Left kidney (tissue), 1 donor: ENCODE measurements at regions not wholly inside any gene's neighbourhood (a gene's known extent, or its start where the extent isn't known, plus 50 kb on each side); places are given as distances from the start of the nearest gene placed in this dataset.

Experiments
- DNase-seq: peaks from one replicate; pipeline ENCODE4 v3.0.0-alpha.2; 2013

DNA sequence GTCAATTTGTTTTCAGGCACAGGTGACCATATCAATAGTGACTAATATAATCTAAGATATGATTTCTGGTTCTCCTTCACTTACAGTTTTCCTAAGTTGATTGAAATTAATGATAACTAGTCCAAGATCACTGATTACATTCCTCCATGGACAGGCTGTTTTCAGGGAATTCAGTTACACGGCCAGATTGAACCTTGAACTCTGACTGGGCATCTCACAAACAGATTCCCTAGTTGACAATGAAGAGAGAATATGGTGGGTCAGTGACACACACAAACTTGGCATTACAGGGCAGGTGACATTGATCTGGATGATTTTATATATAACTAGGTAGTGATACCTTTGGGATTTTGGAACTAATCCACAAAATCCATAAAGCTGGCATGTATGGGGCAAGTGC, 110.2 kb upstream of the EGR2 start:
- DNase-seq: no peak

DNA sequence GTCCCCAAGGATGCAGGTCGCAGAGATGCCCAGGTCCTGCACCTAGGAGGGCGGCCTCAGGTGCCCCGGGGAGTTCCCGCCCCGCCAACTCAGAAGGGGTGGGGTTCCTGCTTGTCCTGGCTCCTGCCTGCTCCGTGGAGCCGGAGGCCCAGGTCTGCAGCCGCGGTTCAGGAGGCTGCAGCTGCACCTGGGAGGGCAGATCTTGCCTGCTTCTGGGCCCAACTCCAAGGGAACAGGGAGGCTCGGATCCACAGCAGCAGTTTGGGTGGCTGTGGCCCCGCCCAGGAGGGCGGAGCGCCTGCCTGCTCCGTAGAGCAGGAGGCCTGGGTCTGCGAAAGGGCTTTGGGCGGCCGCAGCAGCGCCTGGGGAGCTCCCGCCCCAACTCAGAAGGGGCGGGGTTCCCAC, 108.2 kb upstream of the EGR2 start:
- DNase-seq: no peak

DNA sequence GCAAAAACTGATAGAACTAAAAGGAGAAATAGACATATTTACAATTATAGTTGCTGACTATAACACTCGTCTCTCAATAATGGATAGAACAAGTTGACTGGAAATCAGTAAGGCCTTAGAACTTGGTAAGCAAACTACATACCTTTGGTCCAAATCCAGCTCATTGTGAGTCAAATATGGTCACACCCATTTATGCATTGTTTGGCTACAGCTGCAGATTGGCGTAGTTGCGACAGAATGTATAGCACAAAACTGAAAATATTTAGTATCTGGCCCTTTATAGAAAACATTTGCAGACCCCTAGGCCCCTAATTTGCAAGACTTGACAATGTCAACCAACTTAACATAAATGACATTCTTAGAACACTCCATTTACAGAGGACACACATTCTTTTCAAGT, 103.6 kb upstream of the EGR2 start:
- no peak for DNase-seq

DNA sequence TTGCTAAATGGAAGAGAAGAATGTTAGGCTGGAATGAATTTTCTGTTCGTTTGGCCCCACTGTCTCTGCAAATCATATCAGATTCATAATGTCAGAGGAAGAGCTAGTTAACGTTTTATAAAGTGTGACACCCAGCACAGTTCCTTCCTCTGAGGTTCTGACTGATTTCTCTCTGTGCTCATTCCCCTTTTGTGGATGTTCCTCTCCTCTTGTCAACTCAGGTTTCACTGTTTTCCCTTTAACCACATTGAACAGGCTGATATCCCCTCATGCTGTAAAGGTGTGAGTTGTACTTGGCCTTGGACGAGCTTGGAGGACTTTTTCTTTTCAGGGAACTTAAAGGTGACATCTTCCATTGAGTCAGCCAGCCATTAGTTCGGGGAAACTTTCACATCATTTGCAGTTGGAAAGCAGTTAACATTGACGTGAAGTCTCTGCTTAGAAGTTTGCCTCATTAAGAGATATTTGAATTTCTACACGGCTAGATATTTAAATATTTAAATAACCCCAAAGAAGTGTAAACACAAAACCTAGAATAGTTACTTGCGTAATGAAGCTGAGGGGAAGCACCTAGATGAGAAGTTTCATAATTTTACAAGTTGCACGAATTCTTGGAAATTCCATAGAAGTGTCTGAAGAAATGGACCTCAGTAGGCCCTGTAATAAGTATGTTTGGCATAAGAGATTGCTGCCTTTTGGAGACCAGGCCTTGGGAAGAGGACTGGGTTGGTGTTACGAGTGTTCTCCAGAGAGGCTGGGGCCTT, 101.5 kb upstream of the EGR2 start:
- no peak for DNase-seq

DNA sequence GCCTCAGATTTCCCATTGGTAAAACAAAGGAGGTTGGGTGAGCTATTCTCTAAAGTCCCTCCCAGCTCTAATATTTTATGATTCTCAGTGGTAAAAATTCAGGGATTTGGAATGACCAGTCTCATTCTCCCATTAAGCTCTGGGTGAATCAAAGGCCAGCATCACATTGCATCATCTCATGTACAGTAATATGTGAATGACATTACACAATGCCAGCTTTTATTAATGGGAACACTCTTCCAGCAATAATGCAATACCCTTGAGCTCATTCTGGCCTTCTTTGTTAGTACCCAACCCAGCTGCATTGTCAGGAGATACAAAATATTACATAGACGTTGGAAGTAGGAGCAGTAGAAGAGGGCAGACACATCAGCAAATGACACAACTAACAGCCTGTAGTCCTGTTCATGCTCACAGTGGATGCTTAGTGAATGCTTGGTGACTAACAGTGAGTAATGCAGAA, 100.0 kb upstream of the EGR2 start:
- no peak for DNase-seq

DNA sequence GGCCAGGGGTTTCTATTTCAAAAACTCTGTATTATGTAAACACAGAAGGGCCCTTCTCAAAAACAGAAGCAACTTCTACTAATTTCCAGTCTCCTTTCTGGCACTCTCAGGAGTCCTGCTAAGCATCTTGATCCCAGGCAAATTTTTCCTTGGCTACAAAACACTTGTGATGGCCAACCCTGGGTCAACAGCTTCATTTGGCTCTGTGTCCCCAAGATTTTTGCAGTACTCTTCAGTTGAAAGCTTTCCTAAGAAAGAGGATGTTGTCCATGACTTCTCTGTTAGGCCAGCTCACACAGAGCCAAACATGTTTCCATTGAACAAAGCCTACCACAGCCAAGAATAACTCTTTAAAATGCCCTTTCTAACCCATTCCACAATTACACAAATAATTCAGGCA, 99.0 kb upstream of the EGR2 start:
- DNase-seq: no peak

DNA sequence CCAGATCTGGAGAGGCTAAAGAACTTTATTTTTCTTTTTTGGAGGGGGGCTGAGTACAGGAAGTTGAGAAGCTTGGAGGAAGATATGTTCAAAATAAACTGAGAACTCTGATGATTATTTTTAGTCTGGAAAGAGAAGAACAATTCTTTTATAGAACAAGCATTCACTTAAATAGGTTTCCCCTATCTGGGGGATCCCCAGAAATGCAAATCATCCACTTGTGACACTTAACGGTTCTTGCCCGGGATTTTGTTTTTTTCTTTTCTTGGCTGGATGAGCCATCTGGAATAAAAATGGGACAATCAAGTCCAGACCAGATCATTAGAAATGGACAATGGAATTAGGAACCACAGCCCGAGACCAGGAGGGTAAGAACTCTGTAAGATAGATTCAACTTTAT, 95.9 kb upstream of the EGR2 start:
- DNase-seq: no peak

DNA sequence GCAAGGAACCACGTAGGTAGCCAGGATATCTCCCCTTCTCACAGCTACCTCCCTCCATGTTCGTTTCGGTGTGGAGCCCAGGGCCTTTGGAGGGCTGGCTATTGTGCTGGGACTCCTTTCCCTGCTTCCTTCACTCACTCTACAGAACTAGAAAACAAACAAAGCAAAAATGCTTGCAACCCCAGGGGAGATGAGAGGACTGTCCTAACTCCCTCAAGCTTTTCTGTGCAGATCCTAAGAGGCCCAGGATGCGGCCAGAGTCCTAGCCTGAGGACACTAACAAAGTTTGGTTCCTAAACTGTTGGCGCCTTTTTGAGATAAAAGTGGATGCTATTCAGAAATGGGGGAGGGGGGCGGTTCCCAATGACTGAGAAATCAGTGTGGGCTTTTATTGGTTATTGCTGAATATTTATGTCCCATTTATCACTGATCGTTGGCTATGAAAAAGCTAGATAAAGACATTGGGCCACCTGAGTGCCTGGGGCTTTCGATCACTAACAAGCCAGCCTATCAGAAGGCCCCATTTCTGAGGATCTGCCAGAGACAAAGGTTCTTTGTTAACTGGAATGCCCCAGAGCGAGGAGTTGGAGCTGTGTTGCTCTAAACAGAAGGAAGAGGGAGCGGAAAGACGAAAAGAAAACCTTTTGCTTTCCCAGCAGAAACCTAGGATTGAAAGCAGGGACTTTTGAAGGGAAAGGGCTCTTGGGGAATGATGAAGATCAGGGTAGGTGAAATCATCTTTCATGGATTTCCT, 95.2 kb upstream of the EGR2 start:
- no peak for DNase-seq

DNA sequence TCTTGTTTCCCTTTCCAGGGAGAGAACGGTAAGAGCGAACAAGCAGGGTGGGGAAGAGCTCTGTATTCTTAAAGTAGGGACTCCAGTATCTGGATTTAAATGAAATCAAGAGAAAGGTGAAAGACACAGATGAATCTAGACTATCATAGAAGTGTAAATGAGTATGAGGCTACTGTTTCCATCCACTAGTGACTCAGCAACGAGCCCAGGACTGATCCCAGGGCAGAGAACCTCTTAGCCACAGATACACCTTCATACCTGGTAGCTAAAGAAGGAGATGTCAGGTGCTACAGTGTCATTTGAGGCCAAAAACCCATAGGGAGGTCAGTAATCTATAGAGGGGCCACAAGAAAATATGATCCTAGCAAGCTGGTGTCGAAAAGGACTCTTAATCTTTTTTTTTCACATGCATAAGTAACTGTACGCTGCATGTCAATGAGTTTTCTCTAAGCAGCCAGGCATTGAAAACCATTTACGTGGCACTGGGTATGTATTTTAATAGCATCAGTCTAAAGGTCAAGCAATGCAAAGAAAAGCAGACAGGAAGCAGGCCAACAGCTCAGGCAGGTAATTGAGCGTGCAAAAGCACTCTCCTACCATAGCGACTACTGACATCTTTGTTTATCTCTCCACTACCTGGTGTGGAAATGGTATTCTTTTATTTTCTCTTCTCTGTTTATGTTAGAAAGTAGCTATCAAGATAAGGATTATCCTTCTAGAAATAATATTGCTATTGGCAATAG, 91.5 kb upstream of the EGR2 start:
- DNase-seq: no peak

DNA sequence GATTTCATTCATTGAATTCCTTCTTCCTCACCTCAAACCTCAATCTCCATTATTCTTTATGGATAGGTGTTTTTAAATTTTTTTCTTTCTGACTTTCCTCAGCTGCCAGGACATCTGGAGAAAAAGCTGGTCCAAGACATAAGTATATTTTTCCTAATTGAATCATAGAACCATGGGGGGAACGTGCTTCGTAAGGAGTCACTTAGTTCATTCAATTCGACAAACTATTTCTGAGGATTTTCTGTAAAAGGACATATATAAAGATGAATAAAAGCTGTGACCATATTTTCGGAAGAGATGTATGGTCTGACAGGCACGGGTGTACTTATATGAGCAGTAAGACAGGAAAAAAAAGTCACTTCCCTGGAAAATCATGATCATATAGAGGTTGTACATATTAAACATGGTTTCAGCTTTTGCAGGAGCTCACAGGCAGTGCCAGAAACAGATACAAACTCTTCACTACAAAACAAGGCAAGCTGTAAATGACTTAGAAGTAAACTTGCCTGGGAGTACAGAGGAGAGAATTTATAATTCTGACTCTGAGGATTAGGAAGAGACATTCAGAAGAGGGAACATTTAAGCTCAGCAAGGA, 88.2 kb upstream of the EGR2 start:
- DNase-seq: no peak

DNA sequence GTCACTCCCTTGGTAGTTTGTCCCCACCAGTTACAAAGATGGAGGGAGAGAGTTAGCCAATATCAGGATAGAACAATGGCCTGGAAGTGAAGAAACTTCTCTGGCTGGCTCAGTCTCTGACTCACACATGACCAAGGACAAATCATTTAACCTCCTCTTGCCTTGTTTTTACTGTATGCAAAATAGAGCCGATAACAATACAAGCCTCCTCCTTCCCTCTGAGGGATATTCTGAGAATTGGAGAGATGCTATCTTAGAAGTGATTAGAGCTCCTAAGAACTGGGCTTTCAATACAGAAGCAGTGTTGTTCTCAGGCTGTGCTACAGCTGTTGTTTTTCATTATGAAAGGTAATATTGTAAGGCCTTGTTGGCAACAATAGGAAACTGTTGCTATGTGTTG, 87.7 kb upstream of the EGR2 start:
- DNase-seq: no peak

DNA sequence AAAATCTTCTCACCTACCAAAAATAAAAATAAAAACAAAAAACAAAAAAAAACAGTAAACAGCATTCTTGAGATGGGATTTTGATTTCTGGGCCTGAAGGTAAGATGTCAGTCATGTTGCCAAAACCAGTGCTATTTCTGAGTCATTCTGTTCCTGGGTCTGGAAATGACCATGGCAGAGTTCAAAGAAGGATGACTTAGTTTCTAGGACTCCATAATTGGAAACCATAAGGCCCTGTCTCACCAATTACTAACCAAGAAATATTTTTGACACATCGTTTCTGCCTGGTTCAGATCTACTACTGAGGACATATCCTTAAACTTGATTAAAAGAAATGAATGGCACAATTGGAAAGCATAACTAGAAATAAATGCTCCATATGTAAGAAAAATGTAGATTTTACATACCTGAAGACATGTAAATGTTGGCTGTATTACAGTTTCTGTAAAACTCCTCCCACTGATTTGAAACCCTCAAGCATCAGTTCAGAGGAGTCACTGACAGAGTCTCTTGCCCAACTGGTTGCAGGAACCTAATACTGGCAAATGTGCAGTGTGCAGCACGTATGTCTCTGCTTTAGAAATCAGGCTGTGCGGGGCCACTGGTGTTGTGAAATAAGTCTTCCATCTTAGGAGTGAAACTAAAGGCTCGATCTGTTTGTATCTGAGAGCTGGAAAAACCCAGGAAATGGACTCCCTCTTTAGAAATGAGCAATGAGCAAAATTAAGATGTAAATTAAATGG, 84.8 kb upstream of the EGR2 start:
- DNase-seq: no peak

DNA sequence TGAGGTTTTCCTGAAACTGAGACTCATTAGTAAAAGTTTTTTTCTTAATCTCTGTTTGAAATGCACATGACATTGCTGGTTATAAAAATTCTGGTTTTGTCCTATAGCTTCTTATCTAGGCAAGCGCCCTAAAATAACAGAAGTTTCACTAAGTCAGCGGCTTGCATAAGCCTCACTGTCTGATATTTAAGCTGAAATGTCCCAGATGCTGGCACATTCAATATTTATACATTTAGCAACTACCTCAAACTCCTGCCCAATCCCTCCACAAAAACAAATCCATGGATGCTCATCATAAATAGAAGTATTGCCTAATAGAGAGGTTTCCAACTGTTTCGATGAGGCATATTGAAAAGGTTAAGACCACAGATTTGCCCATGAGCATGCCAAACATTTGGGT, 83.1 kb upstream of the EGR2 start:
- DNase-seq: peak; percentile 14

DNA sequence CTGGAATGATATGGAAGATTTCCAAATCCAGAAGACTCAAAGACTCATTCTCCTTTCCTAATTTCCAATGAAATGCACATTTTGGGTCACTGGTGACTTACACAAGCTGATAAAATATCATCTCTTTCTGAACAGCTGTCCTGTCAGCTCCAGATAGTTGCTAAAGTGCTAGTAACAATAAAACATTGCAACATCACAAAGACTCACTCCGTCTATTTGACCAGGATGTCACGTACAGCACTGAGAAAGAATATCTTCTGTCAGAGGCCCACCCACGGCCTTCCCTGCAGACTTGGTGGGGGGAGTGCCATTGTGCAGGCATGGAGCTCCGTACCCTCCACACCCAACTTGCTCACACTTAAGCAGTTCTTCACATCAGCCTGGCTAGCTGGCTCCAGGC, 78.9 kb upstream of the EGR2 start:
- DNase-seq: no peak

DNA sequence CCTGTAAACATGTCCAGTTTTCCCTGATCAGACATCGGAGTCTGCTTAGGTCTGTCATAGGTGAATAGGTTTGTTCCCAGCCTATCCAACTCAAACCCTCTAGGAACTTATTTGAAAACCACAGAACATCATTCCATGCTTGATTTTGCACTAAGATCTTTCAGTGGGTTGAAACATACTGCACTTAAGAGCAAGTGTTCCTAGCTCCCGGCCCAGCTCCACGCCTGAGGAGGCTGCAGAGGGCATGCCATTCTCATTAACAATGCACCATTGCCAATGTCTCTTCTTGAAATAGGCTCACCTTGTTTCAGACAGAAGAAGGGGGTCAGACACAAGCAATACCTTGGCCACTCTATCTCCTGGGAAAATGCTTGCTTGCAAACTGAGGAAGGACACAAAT, 78.0 kb upstream of the EGR2 start:
- no peak for DNase-seq

DNA sequence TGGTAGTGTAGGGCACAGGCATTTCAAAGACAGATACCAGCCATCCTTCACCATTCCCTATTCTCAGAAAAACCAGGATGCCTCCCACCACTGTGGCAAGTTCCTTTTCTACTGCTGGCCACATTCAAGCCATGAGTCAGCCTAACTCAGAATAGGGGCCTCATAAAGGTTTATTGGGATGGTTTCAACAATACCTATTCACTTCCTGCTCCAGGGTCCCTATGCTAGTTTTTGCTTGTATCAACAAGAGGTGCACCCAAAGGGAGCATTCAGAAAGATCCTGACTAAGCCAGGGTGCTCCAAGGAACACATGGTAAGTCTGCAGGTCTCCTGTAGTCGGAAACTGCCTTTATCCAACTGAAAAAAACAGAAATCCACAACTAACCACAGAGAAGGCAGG, 76.9 kb upstream of the EGR2 start:
- no peak for DNase-seq

DNA sequence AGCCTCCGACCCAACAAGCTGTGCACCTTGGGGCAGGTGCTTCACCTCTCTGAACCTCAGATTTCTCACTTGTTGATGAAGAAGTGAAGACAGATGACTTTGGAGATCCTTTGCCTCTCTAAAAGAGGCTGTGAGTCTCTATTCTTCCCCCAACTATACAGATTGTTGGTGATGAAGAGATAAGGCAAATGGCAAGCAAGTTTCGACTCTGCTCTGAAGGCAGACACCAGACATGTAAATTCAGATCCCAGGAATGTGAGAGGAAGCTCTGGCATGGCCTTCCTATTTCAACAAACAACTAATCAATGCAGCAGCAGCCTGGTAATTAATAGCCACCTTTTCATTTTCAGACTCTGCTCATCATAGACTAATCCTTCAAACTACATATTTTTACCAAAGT, 74.2 kb upstream of the EGR2 start:
- DNase-seq: no peak

DNA sequence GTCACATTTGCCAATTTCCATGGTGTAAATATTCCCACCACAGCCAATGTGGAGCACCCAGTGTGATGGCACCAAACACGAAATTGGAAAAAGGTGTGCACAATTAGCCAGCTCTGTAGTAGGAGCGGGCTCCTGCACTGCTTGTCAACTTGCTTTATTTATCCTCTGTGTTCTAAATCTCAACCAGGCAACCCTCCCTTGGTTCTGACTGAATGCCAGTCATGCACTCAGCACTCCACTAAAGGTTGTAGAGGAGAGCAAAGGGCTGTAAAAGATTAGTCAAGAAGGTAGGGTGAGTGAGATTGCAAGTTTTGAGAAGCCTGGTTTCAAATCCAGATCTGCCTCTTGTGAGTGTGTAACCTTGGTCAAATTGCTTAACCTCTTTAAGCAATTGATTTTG, 71.5 kb upstream of the EGR2 start:
- no peak for DNase-seq

DNA sequence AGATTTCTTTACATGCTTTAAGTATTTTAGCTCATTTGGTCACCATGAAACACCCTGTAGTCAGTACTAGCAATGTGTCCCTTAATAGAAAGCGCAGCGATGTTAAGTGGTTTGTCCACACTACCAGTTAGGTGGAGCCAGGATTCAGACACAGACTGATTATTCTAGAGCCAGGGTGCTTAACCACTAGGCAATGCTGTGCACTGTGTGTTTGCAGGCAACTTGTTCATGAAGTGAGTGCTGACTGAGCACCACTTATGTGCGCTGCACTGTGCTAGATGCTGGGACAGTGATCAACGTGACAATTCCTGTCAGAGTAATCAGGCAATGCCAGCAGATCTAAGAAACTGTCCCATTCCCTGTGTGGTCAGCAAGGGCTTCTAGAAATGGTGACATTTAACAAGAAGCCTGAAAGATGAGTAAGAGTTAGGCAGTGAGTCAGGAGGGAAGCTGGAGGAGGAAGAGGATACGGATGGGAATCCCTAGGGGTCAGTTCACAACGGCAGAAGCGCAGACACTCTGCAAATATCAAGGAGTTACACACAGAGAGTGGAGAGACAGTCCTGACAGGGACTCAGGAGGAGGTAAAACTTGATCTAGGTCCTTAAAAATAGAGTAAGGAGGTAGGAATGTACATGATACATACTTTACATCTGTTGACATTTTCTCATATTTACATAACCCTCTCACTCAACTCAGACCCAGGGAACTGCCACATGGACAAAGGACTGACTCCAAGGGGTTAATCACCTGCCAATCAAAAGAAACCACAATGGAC, 69.7 kb upstream of the EGR2 start:
- no peak for DNase-seq

DNA sequence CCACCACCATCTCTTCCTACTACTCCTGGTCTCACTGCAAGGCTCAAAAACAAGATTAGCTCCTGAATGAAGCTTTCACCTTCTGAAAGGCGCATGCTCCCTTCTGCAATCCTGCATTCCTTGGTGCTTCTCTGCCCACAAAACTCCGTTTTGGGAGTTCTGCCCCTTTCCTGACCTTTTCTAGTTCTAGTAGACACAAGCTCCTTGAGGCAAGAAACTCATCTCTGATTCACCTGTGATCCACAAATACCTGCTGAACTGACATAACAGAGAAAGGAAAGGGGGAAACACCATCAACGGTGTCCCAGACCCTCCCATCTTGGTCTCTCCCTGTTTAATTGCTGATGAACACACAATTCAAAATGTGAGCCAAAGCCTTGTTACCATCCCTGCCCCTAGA, 64.0 kb upstream of the EGR2 start:
- DNase-seq: no peak

DNA sequence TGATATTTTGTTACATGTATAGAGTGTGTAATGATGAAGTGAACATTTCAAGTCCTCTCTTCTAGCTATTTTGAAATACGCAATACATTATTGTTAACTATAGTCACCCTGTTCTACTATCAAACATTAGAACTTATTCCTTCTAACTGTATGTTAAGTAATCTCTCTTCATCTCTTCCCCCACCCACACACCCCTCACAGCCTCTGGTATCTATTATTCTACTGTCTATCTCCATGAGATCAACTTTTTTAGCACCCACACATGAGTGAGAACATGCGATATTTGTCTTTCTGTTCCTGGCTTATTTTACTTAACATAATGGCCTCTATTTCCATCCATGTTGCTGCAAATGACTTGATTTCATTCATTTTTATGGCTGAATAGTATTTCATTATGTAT, 57.7 kb upstream of the EGR2 start:
- DNase-seq: no peak
